CD14-positive monocyte (primary cell): ENCODE measurements at regions not wholly inside any gene's neighbourhood (a gene's known extent, or its start where the extent isn't known, plus 50 kb on each side); places are given as distances from the start of the nearest gene placed in this dataset.

ENCODE experiments used
- DNase-seq, 3 donors: peaks; one replicate each; pipeline ENCODE4 v3.0.0-alpha.2; 2011 to 2022
- H2AFZ ChIP-seq: 2 replicates; pipeline ENCODE4 v1.6.0; 2012; ENCODE audit warnings: mild to moderate bottlenecking, low read depth, low read length, inconsistent platforms; ENCODE audit not compliant: insufficient read depth, poor library complexity, severe bottlenecking
- H3K27ac ChIP-seq, 2 donors: 1 replicate in 1 of 2; 2 replicates in 1 of 2; pipeline ENCODE4 v1.5.1; 2012 to 2013; ENCODE audit warnings: low read length in 2 of 2, control low read depth in 1 of 2, inconsistent platforms in 1 of 2, low read depth in 1 of 2, mild to moderate bottlenecking in 1 of 2
- H3K27me3 ChIP-seq, 2 donors: one replicate each; pipeline versions ENCODE4 v1.6.0 to v1.6.1; 2011 to 2013; ENCODE audit warnings: low read length in 2 of 2; ENCODE audit not compliant: control insufficient read depth in 2 of 2, insufficient read depth in 2 of 2
- H3K36me3 ChIP-seq, 2 donors: replicated peaks in 1 of 2; 1 replicate in 1 of 2; 2 replicates in 1 of 2; pipeline versions ENCODE4 v1.5.1 to v1.6.1; 2012 to 2013; ENCODE audit warnings: low read length in 2 of 2, control low read depth in 1 of 2, inconsistent platforms in 1 of 2, mild to moderate bottlenecking in 1 of 2; ENCODE audit not compliant: insufficient read depth in 2 of 2, control insufficient read depth in 1 of 2
- H3K4me1 ChIP-seq, 2 donors: 1 replicate in 1 of 2; 2 replicates in 1 of 2; pipeline versions ENCODE4 v1.5.1 to v1.6.1; 2012 to 2013; ENCODE audit warnings: low read length in 2 of 2, control low read depth in 1 of 2, inconsistent platforms in 1 of 2, mild to moderate bottlenecking in 1 of 2, moderate library complexity in 1 of 2; ENCODE audit not compliant: insufficient read depth in 2 of 2, control insufficient read depth in 1 of 2
- H3K4me2 ChIP-seq: replicated peaks from 2 replicates; pipeline ENCODE3; 2012; ENCODE audit warnings: low read length, moderate library complexity, mild to moderate bottlenecking; ENCODE audit not compliant: poor library complexity, severe bottlenecking; ENCODE audit errors: extremely low read depth
- H3K4me3 ChIP-seq, 3 experiments: fragments of 200-600 bp in 1 of 3; sonication (generic) in 1 of 3; replicated peaks in 1 of 3; 1 replicate in 2 of 3; 2 replicates in 1 of 3; pipeline ENCODE4 v1.5.1; 2011 to 2013; ENCODE audit warnings: low read length in 3 of 3, mild to moderate bottlenecking in 3 of 3, control low read depth in 2 of 3, low read depth in 2 of 3, inconsistent platforms in 1 of 3, moderate library complexity in 1 of 3
- H3K79me2 ChIP-seq: 2 replicates; pipeline ENCODE4 v1.6.0; 2012; ENCODE audit warnings: mild to moderate bottlenecking, control low read depth, inconsistent platforms, low read length, moderate library complexity; ENCODE audit not compliant: insufficient read depth
- H3K9ac ChIP-seq: 2 replicates; pipeline ENCODE4 v1.6.0; 2017; ENCODE audit warnings: low read length, mild to moderate bottlenecking; ENCODE audit not compliant: insufficient read depth, poor library complexity, severe bottlenecking
- H3K9me3 ChIP-seq, 2 donors: replicated peaks in 1 of 2; 1 replicate in 1 of 2; 2 replicates in 1 of 2; pipeline versions ENCODE4 v1.5.1 to v1.6.1; 2012 to 2013; ENCODE audit warnings: low read length in 2 of 2, control low read depth in 1 of 2; ENCODE audit not compliant: control insufficient read depth in 1 of 2, insufficient read depth in 1 of 2
- H4K20me1 ChIP-seq: 2 replicates; pipeline ENCODE4 v1.6.0; 2012; ENCODE audit warnings: mild to moderate bottlenecking, low read length, control low read depth, moderate library complexity; ENCODE audit not compliant: insufficient read depth
- H3K27ac Mint-ChIP-seq, 7 donors: one replicate each; pipeline ENCODE4 v1.8.0; 2020; ENCODE audit warnings: mild to moderate bottlenecking in 7 of 7, mixed read lengths in 7 of 7, moderate library complexity in 6 of 7, inconsistent platforms in 2 of 7
- H3K27me3 Mint-ChIP-seq, 3 donors: one replicate each; pipeline ENCODE4 v1.8.0; 2021 to 2022; ENCODE audit warnings: low read depth in 3 of 3, mild to moderate bottlenecking in 3 of 3, mixed read lengths in 3 of 3, moderate library complexity in 3 of 3, inconsistent platforms in 1 of 3
- H3K36me3 Mint-ChIP-seq, 2 donors: one replicate each; pipeline ENCODE4 v1.8.0; 2020; ENCODE audit warnings: mixed read lengths in 2 of 2, inconsistent platforms in 1 of 2, mild to moderate bottlenecking in 1 of 2
- H3K4me1 Mint-ChIP-seq: one replicate; pipeline ENCODE4 v1.8.0; 2020; ENCODE audit warnings: mild to moderate bottlenecking, mixed read lengths
- H3K4me3 Mint-ChIP-seq, 2 donors: one replicate each; pipeline ENCODE4 v1.8.0; 2020; ENCODE audit warnings: mild to moderate bottlenecking in 2 of 2, mixed read lengths in 2 of 2, moderate library complexity in 1 of 2
- H3K9me3 Mint-ChIP-seq, 7 donors: one replicate each; pipeline ENCODE4 v1.8.0; 2020 to 2022; ENCODE audit warnings: mixed read lengths in 7 of 7, mild to moderate bottlenecking in 6 of 7, moderate library complexity in 6 of 7, inconsistent platforms in 2 of 7
- WGBS: methylation state at CpG from one replicate; pipeline ENCODE4 v1.1.5; 2013; ENCODE audit warnings: missing lambda C conversion rate; ENCODE audit not compliant: insufficient coverage; 5-methylcytosine and 5-hydroxymethylcytosine counted together
- intact Hi-C, 2 donors: fragments of 100-400 bp; cut with micrococcal nuclease; formaldehyde crosslinking; loops; one replicate each; pipeline versions ENCODE4 v1.15.0 to v1.15.1; 2023
- TF ChIP-seq, protein P1 (sequence below): fragments of 200-600 bp; IDR thresholded peaks from one replicate; pipeline ENCODE4 v1.8.0; 2022; ENCODE audit warnings: antibody characterized with exemption, mild to moderate bottlenecking

DNA sequence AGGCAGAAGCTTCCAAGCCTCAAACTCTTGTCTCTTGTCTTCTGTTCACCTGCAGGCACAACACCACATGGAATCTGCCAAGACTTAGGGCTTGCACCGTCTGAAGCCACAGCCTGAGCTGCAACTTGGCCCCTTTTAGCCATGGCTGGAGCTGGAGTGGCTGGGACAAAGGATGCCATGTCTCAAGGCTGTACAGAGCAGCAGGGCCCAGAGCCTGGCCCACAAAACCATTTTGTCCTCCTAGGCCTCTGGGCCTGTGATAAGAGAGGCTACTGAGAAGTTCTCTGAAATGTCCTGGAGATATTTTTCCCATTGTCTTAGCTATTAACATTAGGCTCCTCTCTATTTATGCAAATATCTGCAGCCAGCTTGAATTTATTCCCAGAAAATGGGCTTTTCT is 330.8 kb downstream of the DTWD2 start:
- H3K4me1 Mint-ChIP-seq = no peaks in the 10 kb centered on the region
- Histone ChIP-seq H3K9ac (no peak overlapping the region), H3K79me2 (no peaks in the 10 kb centered on the region), H4K20me1 (no peaks in the 10 kb centered on the region), H3K27me3 (no peaks in the 10 kb centered on the region), H3K27ac (no peak overlapping the region), H3K4me1 (no peaks in the 10 kb centered on the region), H3K36me3 (no peaks in the 10 kb centered on the region), H3K4me3 (no peak overlapping the region), H3K9me3 (peaks cover 17 to 25% of the 10 kb centered on the region in 2 donors), H2AFZ (no peak overlapping the region), H3K4me2 (no peak overlapping the region)
- no peaks in the 10 kb centered on the region for H3K36me3 Mint-ChIP-seq
- no peak overlapping the region for H3K27ac Mint-ChIP-seq
- intact Hi-C loops = no loop called here
- DNase-seq = no peak
- WGBS = 100% methylated on average over 1 of the region's 1 CpG
- peaks cover 0 to 2% (median 0%) of the 10 kb centered on the region in 3 donors for H3K27me3 Mint-ChIP-seq
- H3K9me3 Mint-ChIP-seq = peaks cover 5 to 28% (median 18%) of the 10 kb centered on the region in 7 donors
- TF ChIP-seq, protein P1, sequence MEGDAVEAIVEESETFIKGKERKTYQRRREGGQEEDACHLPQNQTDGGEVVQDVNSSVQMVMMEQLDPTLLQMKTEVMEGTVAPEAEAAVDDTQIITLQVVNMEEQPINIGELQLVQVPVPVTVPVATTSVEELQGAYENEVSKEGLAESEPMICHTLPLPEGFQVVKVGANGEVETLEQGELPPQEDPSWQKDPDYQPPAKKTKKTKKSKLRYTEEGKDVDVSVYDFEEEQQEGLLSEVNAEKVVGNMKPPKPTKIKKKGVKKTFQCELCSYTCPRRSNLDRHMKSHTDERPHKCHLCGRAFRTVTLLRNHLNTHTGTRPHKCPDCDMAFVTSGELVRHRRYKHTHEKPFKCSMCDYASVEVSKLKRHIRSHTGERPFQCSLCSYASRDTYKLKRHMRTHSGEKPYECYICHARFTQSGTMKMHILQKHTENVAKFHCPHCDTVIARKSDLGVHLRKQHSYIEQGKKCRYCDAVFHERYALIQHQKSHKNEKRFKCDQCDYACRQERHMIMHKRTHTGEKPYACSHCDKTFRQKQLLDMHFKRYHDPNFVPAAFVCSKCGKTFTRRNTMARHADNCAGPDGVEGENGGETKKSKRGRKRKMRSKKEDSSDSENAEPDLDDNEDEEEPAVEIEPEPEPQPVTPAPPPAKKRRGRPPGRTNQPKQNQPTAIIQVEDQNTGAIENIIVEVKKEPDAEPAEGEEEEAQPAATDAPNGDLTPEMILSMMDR = no peak
- H3K4me3 Mint-ChIP-seq = no peak overlapping the region

DNA sequence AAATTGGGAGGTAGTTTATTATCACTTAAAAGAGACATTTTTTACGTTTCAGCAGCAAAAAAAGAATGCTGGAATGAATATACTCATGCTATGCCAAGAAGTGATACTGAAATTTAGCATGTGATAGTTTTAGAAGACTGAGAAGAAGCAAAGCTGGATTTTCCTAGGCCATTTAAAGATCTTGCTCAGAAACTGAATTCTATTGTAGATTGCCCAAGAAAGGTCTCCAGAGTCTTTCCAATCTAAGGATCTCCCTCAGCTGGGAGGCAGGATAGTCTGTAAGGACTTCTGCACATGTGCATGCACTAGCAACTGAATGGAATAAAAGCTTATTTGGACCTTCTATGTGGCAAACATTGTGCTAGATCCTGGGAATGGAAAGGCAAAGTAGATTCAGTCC is 334.5 kb downstream of the DTWD2 start:
- TF ChIP-seq, protein P1 = no peak
- no peak overlapping the region for H3K27ac ChIP-seq
- Mint-ChIP-seq H3K36me3 (no peaks in the 10 kb centered on the region), H3K4me3 (no peak overlapping the region), H3K4me1 (no peaks in the 10 kb centered on the region), H3K27me3 (peaks cover 0 to 2% (median 2%) of the 10 kb centered on the region in 3 donors), H3K9me3 (peaks cover 5 to 21% (median 18%) of the 10 kb centered on the region in 7 donors), H3K27ac (no peak overlapping the region)
- H3K9me3 ChIP-seq = peaks cover 17 to 25% of the 10 kb centered on the region in 2 donors
- H3K79me2 ChIP-seq = no peaks in the 10 kb centered on the region
- H2AFZ ChIP-seq = no peak overlapping the region
- no peak for DNase-seq
- no peak overlapping the region for H3K9ac ChIP-seq
- H3K4me2 ChIP-seq = no peak overlapping the region
- H4K20me1 ChIP-seq = no peaks in the 10 kb centered on the region
- H3K36me3 ChIP-seq = no peaks in the 10 kb centered on the region
- intact Hi-C loops = no loop called here
- no peaks in the 10 kb centered on the region for H3K4me1 ChIP-seq
- no CpG with 5 or more reads among the region's 1 CpG for WGBS
- H3K4me3 ChIP-seq = no peak overlapping the region
- H3K27me3 ChIP-seq = no peaks in the 10 kb centered on the region
